ENCODE measurements at regions not wholly inside any gene's neighbourhood (a gene's known extent, or its start where the extent isn't known, plus 50 kb on each side); places are given as distances from the start of the nearest gene placed in this dataset.

DNA sequence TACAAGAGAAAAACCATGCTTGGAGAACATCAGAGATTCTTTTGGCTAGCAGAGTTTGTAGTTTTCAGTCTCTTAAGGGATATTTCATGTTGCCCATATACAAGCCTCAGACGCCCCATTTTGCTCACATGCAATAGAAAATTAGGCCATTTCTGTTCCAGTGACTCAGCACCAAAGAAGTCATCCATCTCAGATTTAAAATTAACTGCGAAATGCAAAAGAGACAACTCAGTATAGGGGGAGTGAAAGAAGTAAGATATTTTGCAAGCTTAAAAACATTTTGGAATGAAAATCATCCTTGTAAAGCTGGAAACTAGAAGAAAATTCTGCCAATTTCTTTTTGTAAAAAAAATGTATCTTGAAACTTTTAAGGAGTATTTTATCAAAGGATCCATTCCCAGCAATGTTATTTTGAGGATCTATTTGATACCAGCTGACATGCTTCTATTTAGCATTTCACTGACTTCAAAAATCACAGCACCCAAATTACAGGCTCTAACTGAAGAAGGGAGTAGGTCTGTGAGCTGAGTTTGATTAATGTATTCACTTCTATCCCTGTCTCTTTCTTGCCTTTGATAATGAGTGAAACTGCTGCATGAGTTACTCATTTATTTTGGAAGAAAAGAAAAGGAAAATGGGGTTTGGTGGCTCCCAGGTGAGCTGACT lies 223.7 kb upstream of the SULF2 start:
- H2AFZ ChIP-seq, result no peak overlapping the region
- POLR2A ChIA-PET (ENCODE audit: unreplicated experiment), result no interaction called here
- peaks cover 13% of the 10 kb centered on the region for H3K4me1 ChIP-seq (replicated peaks; ENCODE audit: insufficient read depth)
- H3K9me2 ChIP-seq (ENCODE audit: insufficient read depth), result no peaks in the 10 kb centered on the region
- no peaks in the 10 kb centered on the region for H3K79me2 ChIP-seq (ENCODE audit: low read depth)
- H3K4me3 ChIP-seq, result no peak overlapping the region
- peaks cover 6% of the 10 kb centered on the region; the same call in 1 of the 2 replicates for H3K36me3 ChIP-seq (ENCODE audit: low read depth)
- H3K27me3 ChIP-seq (ENCODE audit: insufficient read depth, low read depth), result no peaks in the 10 kb centered on the region
- no peak for DNase-seq
- H3K27ac ChIP-seq, result no peak overlapping the region
- no TSS peak for BruUV-seq (replicated peaks)
- peaks cover 27% of the 10 kb centered on the region for H3F3A ChIP-seq (ENCODE audit: insufficient read depth, low read depth)
- no peak overlapping the region for H3K4me2 ChIP-seq
- H4K20me1 ChIP-seq (ENCODE audit: insufficient read depth), result no peaks in the 10 kb centered on the region
- TF ChIP-seq EZH2 (IDR thresholded peaks at IDR 0.05; ENCODE audit: low read depth), result no peak
- TF ChIP-seq, protein P1, sequence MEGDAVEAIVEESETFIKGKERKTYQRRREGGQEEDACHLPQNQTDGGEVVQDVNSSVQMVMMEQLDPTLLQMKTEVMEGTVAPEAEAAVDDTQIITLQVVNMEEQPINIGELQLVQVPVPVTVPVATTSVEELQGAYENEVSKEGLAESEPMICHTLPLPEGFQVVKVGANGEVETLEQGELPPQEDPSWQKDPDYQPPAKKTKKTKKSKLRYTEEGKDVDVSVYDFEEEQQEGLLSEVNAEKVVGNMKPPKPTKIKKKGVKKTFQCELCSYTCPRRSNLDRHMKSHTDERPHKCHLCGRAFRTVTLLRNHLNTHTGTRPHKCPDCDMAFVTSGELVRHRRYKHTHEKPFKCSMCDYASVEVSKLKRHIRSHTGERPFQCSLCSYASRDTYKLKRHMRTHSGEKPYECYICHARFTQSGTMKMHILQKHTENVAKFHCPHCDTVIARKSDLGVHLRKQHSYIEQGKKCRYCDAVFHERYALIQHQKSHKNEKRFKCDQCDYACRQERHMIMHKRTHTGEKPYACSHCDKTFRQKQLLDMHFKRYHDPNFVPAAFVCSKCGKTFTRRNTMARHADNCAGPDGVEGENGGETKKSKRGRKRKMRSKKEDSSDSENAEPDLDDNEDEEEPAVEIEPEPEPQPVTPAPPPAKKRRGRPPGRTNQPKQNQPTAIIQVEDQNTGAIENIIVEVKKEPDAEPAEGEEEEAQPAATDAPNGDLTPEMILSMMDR (conservative IDR thresholded peaks at IDR 0.05), result no peak
- intact Hi-C loops (cut with micrococcal nuclease; ENCODE audit: unreplicated experiment), result no loop called here
- H3K9me3 ChIP-seq (ENCODE audit: insufficient read depth, low read depth), result peaks cover 34% of the 10 kb centered on the region
- CTCF ChIA-PET, result no interaction called here

GRCh38 chr20:48007351-48007750 lies 222.1 kb upstream of the SULF2 start:
- Histone ChIP-seq H3K27me3 (ENCODE audit: insufficient read depth, low read depth) (no peaks in the 10 kb centered on the region), H2AFZ (no peak overlapping the region), H3K4me1 (replicated peaks; ENCODE audit: insufficient read depth) (no peaks in the 10 kb centered on the region), H3K4me3 (no peak overlapping the region), H3K27ac (no peak overlapping the region), H3K4me2 (no peak overlapping the region), H4K20me1 (ENCODE audit: insufficient read depth) (no peaks in the 10 kb centered on the region), H3K36me3 (ENCODE audit: low read depth) (peaks cover 6% of the 10 kb centered on the region; the same call in 1 of the 2 replicates), H3K9me3 (ENCODE audit: insufficient read depth, low read depth) (peaks cover 34% of the 10 kb centered on the region), H3K9me2 (ENCODE audit: insufficient read depth) (no peaks in the 10 kb centered on the region), H3K79me2 (ENCODE audit: low read depth) (no peaks in the 10 kb centered on the region), H3F3A (ENCODE audit: insufficient read depth, low read depth) (peaks cover 16% of the 10 kb centered on the region)
- BruUV-seq (replicated peaks), result no TSS peak
- ChIA-PET POLR2A (ENCODE audit: unreplicated experiment) (interaction anchor here (0.7 kb wide), 1 partner anchor 434 kb away, joined by 4 read pairs; no protein-coding TSS in a partner anchor), CTCF (interaction anchor here (0.5 kb wide), 1 partner anchor 32 kb away, joined by 4 read pairs; no protein-coding TSS in a partner anchor)
- intact Hi-C loops (cut with micrococcal nuclease; ENCODE audit: unreplicated experiment), result no loop called here
- no peak for DNase-seq
- no peak for TF ChIP-seq EZH2 (IDR thresholded peaks at IDR 0.05; ENCODE audit: low read depth)
- TF ChIP-seq, protein P1 (conservative IDR thresholded peaks at IDR 0.05), result no peak

- ChIA-PET POLR2A (ENCODE audit: unreplicated experiment) (no interaction called here), CTCF (no interaction called here)
- Histone ChIP-seq H3K9me3 (ENCODE audit: insufficient read depth, low read depth) (peaks cover 24% of the 10 kb centered on the region), H3K36me3 (ENCODE audit: low read depth) (peaks cover 2% of the 10 kb centered on the region; the same call in 1 of the 2 replicates), H3F3A (ENCODE audit: insufficient read depth, low read depth) (peaks cover 7% of the 10 kb centered on the region; the same call in 1 of the 2 replicates), H2AFZ (no peak overlapping the region), H3K27ac (no peak overlapping the region), H3K4me3 (no peak overlapping the region), H3K9me2 (ENCODE audit: insufficient read depth) (no peaks in the 10 kb centered on the region), H3K79me2 (ENCODE audit: low read depth) (no peaks in the 10 kb centered on the region), H3K4me2 (no peak overlapping the region), H3K27me3 (ENCODE audit: insufficient read depth, low read depth) (no peaks in the 10 kb centered on the region), H4K20me1 (ENCODE audit: insufficient read depth) (no peaks in the 10 kb centered on the region), H3K4me1 (replicated peaks; ENCODE audit: insufficient read depth) (no peaks in the 10 kb centered on the region)
- DNase-seq, result no peak
- BruUV-seq (replicated peaks), result no TSS peak
- intact Hi-C loops (cut with micrococcal nuclease; ENCODE audit: unreplicated experiment), result no loop called here
- no peak for TF ChIP-seq EZH2 (IDR thresholded peaks at IDR 0.05; ENCODE audit: low read depth)
- TF ChIP-seq, protein P1 (conservative IDR thresholded peaks at IDR 0.05), result no peak
Measured at GRCh38 chr20:48006036-48006833, 221.0 kb upstream of the SULF2 start.
